CD14-positive monocyte (primary cell): ENCODE measurements at regions not wholly inside any gene's neighbourhood (a gene's known extent, or its start where the extent isn't known, plus 50 kb on each side); places are given as distances from the start of the nearest gene placed in this dataset.

Experiments used
- DNase-seq, 3 donors: peaks; one replicate each; pipeline ENCODE4 v3.0.0-alpha.2; 2011 to 2022
- H2AFZ ChIP-seq: 2 replicates; pipeline ENCODE4 v1.6.0; 2012; ENCODE audit warnings: mild to moderate bottlenecking, low read depth, low read length, inconsistent platforms; ENCODE audit not compliant: insufficient read depth, poor library complexity, severe bottlenecking
- H3K27ac ChIP-seq, 2 donors: 1 replicate in 1 of 2; 2 replicates in 1 of 2; pipeline ENCODE4 v1.5.1; 2012 to 2013; ENCODE audit warnings: low read length in 2 of 2, control low read depth in 1 of 2, inconsistent platforms in 1 of 2, low read depth in 1 of 2, mild to moderate bottlenecking in 1 of 2
- H3K27me3 ChIP-seq, 2 donors: one replicate each; pipeline versions ENCODE4 v1.6.0 to v1.6.1; 2011 to 2013; ENCODE audit warnings: low read length in 2 of 2; ENCODE audit not compliant: control insufficient read depth in 2 of 2, insufficient read depth in 2 of 2
- H3K36me3 ChIP-seq, 2 donors: replicated peaks in 1 of 2; 1 replicate in 1 of 2; 2 replicates in 1 of 2; pipeline versions ENCODE4 v1.5.1 to v1.6.1; 2012 to 2013; ENCODE audit warnings: low read length in 2 of 2, control low read depth in 1 of 2, inconsistent platforms in 1 of 2, mild to moderate bottlenecking in 1 of 2; ENCODE audit not compliant: insufficient read depth in 2 of 2, control insufficient read depth in 1 of 2
- H3K4me1 ChIP-seq, 2 donors: 1 replicate in 1 of 2; 2 replicates in 1 of 2; pipeline versions ENCODE4 v1.5.1 to v1.6.1; 2012 to 2013; ENCODE audit warnings: low read length in 2 of 2, control low read depth in 1 of 2, inconsistent platforms in 1 of 2, mild to moderate bottlenecking in 1 of 2, moderate library complexity in 1 of 2; ENCODE audit not compliant: insufficient read depth in 2 of 2, control insufficient read depth in 1 of 2
- H3K4me2 ChIP-seq: replicated peaks from 2 replicates; pipeline ENCODE3; 2012; ENCODE audit warnings: low read length, moderate library complexity, mild to moderate bottlenecking; ENCODE audit not compliant: poor library complexity, severe bottlenecking; ENCODE audit errors: extremely low read depth
- H3K4me3 ChIP-seq, 3 experiments: fragments of 200-600 bp in 1 of 3; sonication (generic) in 1 of 3; replicated peaks in 1 of 3; 1 replicate in 2 of 3; 2 replicates in 1 of 3; pipeline ENCODE4 v1.5.1; 2011 to 2013; ENCODE audit warnings: low read length in 3 of 3, mild to moderate bottlenecking in 3 of 3, control low read depth in 2 of 3, low read depth in 2 of 3, inconsistent platforms in 1 of 3, moderate library complexity in 1 of 3
- H3K79me2 ChIP-seq: 2 replicates; pipeline ENCODE4 v1.6.0; 2012; ENCODE audit warnings: mild to moderate bottlenecking, control low read depth, inconsistent platforms, low read length, moderate library complexity; ENCODE audit not compliant: insufficient read depth
- H3K9ac ChIP-seq: 2 replicates; pipeline ENCODE4 v1.6.0; 2017; ENCODE audit warnings: low read length, mild to moderate bottlenecking; ENCODE audit not compliant: insufficient read depth, poor library complexity, severe bottlenecking
- H3K9me3 ChIP-seq, 2 donors: replicated peaks in 1 of 2; 1 replicate in 1 of 2; 2 replicates in 1 of 2; pipeline versions ENCODE4 v1.5.1 to v1.6.1; 2012 to 2013; ENCODE audit warnings: low read length in 2 of 2, control low read depth in 1 of 2; ENCODE audit not compliant: control insufficient read depth in 1 of 2, insufficient read depth in 1 of 2
- H4K20me1 ChIP-seq: 2 replicates; pipeline ENCODE4 v1.6.0; 2012; ENCODE audit warnings: mild to moderate bottlenecking, low read length, control low read depth, moderate library complexity; ENCODE audit not compliant: insufficient read depth
- H3K27ac Mint-ChIP-seq, 7 donors: one replicate each; pipeline ENCODE4 v1.8.0; 2020; ENCODE audit warnings: mild to moderate bottlenecking in 7 of 7, mixed read lengths in 7 of 7, moderate library complexity in 6 of 7, inconsistent platforms in 2 of 7
- H3K27me3 Mint-ChIP-seq, 3 donors: one replicate each; pipeline ENCODE4 v1.8.0; 2021 to 2022; ENCODE audit warnings: low read depth in 3 of 3, mild to moderate bottlenecking in 3 of 3, mixed read lengths in 3 of 3, moderate library complexity in 3 of 3, inconsistent platforms in 1 of 3
- H3K36me3 Mint-ChIP-seq, 2 donors: one replicate each; pipeline ENCODE4 v1.8.0; 2020; ENCODE audit warnings: mixed read lengths in 2 of 2, inconsistent platforms in 1 of 2, mild to moderate bottlenecking in 1 of 2
- H3K4me1 Mint-ChIP-seq: one replicate; pipeline ENCODE4 v1.8.0; 2020; ENCODE audit warnings: mild to moderate bottlenecking, mixed read lengths
- H3K4me3 Mint-ChIP-seq, 2 donors: one replicate each; pipeline ENCODE4 v1.8.0; 2020; ENCODE audit warnings: mild to moderate bottlenecking in 2 of 2, mixed read lengths in 2 of 2, moderate library complexity in 1 of 2
- H3K9me3 Mint-ChIP-seq, 7 donors: one replicate each; pipeline ENCODE4 v1.8.0; 2020 to 2022; ENCODE audit warnings: mixed read lengths in 7 of 7, mild to moderate bottlenecking in 6 of 7, moderate library complexity in 6 of 7, inconsistent platforms in 2 of 7
- CTCF ChIP-seq: fragments of 200-600 bp; IDR thresholded peaks from one replicate; pipeline ENCODE4 v1.8.0; 2022; ENCODE audit warnings: antibody characterized with exemption, mild to moderate bottlenecking
- WGBS: methylation state at CpG from one replicate; pipeline ENCODE4 v1.1.5; 2013; ENCODE audit warnings: missing lambda C conversion rate; ENCODE audit not compliant: insufficient coverage; 5-methylcytosine and 5-hydroxymethylcytosine counted together
- intact Hi-C, 2 donors: fragments of 100-400 bp; cut with micrococcal nuclease; formaldehyde crosslinking; loops; one replicate each; pipeline versions ENCODE4 v1.15.0 to v1.15.1; 2023

- no peak for TF ChIP-seq CTCF
Measured at GRCh38 chr6:103721923-103722322, 1137.8 kb downstream of the HACE1 start.

GRCh38 chr6:103720393-103720792 lies 1139.3 kb downstream of the HACE1 start:
- Mint-ChIP-seq H3K4me3 (no peak overlapping the region), H3K36me3 (no peaks in the 10 kb centered on the region), H3K9me3 (no peaks in the 10 kb centered on the region), H3K4me1 (no peaks in the 10 kb centered on the region), H3K27me3 (no peaks in the 10 kb centered on the region), H3K27ac (no peak overlapping the region)
- Histone ChIP-seq H4K20me1 (no peaks in the 10 kb centered on the region), H3K36me3 (no peaks in the 10 kb centered on the region), H3K4me3 (no peak overlapping the region), H3K9ac (no peak overlapping the region), H3K9me3 (no peaks in the 10 kb centered on the region), H3K4me2 (no peak overlapping the region), H3K4me1 (no peaks in the 10 kb centered on the region), H3K79me2 (no peaks in the 10 kb centered on the region), H3K27ac (no peak overlapping the region), H3K27me3 (no peaks in the 10 kb centered on the region), H2AFZ (no peak overlapping the region)
- TF ChIP-seq CTCF, result no peak
- intact Hi-C loops, result no loop called here
- DNase-seq, result no peak

More at GRCh38 chr6:103721923-103722322, 1137.8 kb downstream of the HACE1 start:
- Histone ChIP-seq H2AFZ (no peak overlapping the region), H3K4me1 (no peaks in the 10 kb centered on the region), H3K27ac (no peak overlapping the region), H3K4me3 (no peak overlapping the region), H3K9ac (no peak overlapping the region), H3K36me3 (no peaks in the 10 kb centered on the region), H3K79me2 (no peaks in the 10 kb centered on the region), H3K9me3 (no peaks in the 10 kb centered on the region), H3K4me2 (no peak overlapping the region), H3K27me3 (no peaks in the 10 kb centered on the region), H4K20me1 (no peaks in the 10 kb centered on the region)
- Mint-ChIP-seq H3K4me1 (no peaks in the 10 kb centered on the region), H3K27me3 (peaks cover 0 to 2% (median 0%) of the 10 kb centered on the region in 3 donors), H3K27ac (no peak overlapping the region), H3K9me3 (peaks cover 0 to 4% (median 0%) of the 10 kb centered on the region in 7 donors), H3K4me3 (no peak overlapping the region), H3K36me3 (no peaks in the 10 kb centered on the region)
- no CpG with 5 or more reads among the region's 2 CpGs for WGBS
- intact Hi-C loops, result no loop called here
- no peak for DNase-seq
